Ovary (tissue), 3 donors: ENCODE measurements at regions not wholly inside any gene's neighbourhood (a gene's known extent, or its start where the extent isn't known, plus 50 kb on each side); places are given as distances from the start of the nearest gene placed in this dataset.

ENCODE experiments used
- CTCF ChIP-seq, 3 donors: fragments of 450-650 bp in 2 of 3; fragments of 200-600 bp in 1 of 3; IDR thresholded peaks; one replicate each; pipeline versions ENCODE4 v1.5.1 to v1.8.0; 2016 to 2022; ENCODE audit warnings: antibody characterized with exemption in 3 of 3, mild to moderate bottlenecking in 1 of 3
- EP300 ChIP-seq: sonication (generic); formaldehyde crosslinking; IDR thresholded peaks from one replicate; pipeline ENCODE4 v1.6.1; 2017; ENCODE audit warnings: antibody characterized with exemption
- POLR2A ChIP-seq: fragments of 450-650 bp; IDR thresholded peaks from one replicate; pipeline ENCODE4 v1.6.1; 2017; ENCODE audit warnings: antibody characterized with exemption, mild to moderate bottlenecking, moderate library complexity
- donor health status: DM: no; HTN: no; CAD: no.

DNA sequence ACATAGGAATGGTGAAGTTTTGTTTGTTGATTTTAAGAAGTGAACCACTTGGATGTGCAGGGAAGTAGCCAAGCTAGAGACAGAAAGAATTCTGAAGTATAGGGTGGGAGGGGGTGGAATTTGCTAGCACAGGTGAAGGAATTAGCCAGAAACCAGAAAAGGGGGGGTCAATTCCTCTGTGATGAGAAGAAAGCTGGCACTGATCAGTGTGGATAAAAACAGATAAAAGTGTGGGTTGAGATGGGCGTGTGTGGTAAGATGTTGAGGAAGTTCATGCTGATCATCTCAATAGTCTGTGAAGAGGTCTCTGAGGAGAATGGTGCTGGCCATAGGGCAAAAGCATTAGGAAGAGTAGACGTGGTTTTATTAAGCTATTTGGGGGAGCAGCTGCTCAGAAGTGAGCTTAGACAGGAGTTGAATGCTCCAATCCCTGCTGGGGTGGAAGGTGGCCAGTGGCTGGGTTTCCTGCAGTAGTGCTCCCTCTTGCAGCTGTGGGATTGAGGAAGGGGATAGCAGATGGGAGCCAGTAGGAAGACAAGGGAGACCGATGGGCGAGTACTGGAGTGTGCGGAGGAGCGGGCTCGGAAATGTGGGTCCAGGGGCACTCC lies 88.7 kb upstream of the ELL2 start:
- TF ChIP-seq CTCF (IDR thresholded peaks at IDR 0.05), result no peak
- TF ChIP-seq POLR2A, result no peak
- no peak for TF ChIP-seq EP300
